H9 (cell line): ENCODE measurements at regions not wholly inside any gene's neighbourhood (a gene's known extent, or its start where the extent isn't known, plus 50 kb on each side); places are given as distances from the start of the nearest gene placed in this dataset.

Experiments used
- DNase-seq: peaks from one replicate; pipeline ENCODE4 v3.0.0-alpha.2; 2017
- H2AFZ ChIP-seq: one replicate; pipeline ENCODE4 v1.6.1; 2013; ENCODE audit warnings: mild to moderate bottlenecking, low read length, control low read depth, moderate library complexity
- H2AK5ac ChIP-seq: 2 replicates; pipeline ENCODE4 v1.6.1; 2013; ENCODE audit warnings: low read length, control low read depth, mixed read lengths; ENCODE audit not compliant: insufficient read length
- H2BK120ac ChIP-seq: one replicate; pipeline ENCODE4 v1.6.1; 2013; ENCODE audit warnings: low read depth, mild to moderate bottlenecking, low read length, control low read depth, inconsistent platforms; ENCODE audit not compliant: poor library complexity, severe bottlenecking
- H2BK12ac ChIP-seq: 2 replicates; pipeline ENCODE4 v1.6.1; 2013; ENCODE audit warnings: low read length, control low read depth, mixed read lengths, low read depth; ENCODE audit not compliant: insufficient read length
- H2BK15ac ChIP-seq: 2 replicates; pipeline ENCODE4 v1.6.1; 2013; ENCODE audit warnings: low read depth, low read length, control low read depth
- H2BK20ac ChIP-seq: one replicate; pipeline ENCODE4 v1.6.1; 2013; ENCODE audit warnings: low read depth, mild to moderate bottlenecking, low read length, control low read depth, inconsistent platforms; ENCODE audit not compliant: poor library complexity, severe bottlenecking
- H2BK5ac ChIP-seq: 2 replicates; pipeline ENCODE4 v1.6.1; 2013; ENCODE audit warnings: low read length, control low read depth, mixed read lengths; ENCODE audit not compliant: insufficient read length
- H3K14ac ChIP-seq: 2 replicates; pipeline ENCODE4 v1.6.1; 2013; ENCODE audit warnings: low read length, control low read depth; ENCODE audit not compliant: insufficient read depth
- H3K18ac ChIP-seq: 2 replicates; pipeline ENCODE4 v1.6.1; 2013; ENCODE audit warnings: low read depth, mild to moderate bottlenecking, mixed read lengths, low read length, control low read depth; ENCODE audit not compliant: insufficient read length
- H3K23ac ChIP-seq: 2 replicates; pipeline ENCODE4 v1.6.1; 2013; ENCODE audit warnings: low read length, control low read depth, mixed read lengths, low read depth; ENCODE audit not compliant: insufficient read length
- H3K23me2 ChIP-seq: 2 replicates; pipeline ENCODE4 v1.6.1; 2013; ENCODE audit warnings: low read depth, mild to moderate bottlenecking, mixed read lengths, low read length, control low read depth; ENCODE audit not compliant: insufficient read length, poor library complexity, severe bottlenecking
- H3K27ac ChIP-seq: 2 replicates; pipeline ENCODE4 v1.5.1; 2013; ENCODE audit warnings: low read length, control low read depth, mixed read lengths, low read depth; ENCODE audit not compliant: insufficient read length
- H3K27me3 ChIP-seq: 2 replicates; pipeline ENCODE4 v1.6.1; 2013; ENCODE audit warnings: low read length, control low read depth, inconsistent platforms; ENCODE audit not compliant: insufficient read depth
- H3K4ac ChIP-seq: 2 replicates; pipeline ENCODE4 v1.6.1; 2013; ENCODE audit warnings: low read depth, mild to moderate bottlenecking, control low read depth, inconsistent platforms, low read length, moderate library complexity
- H3K4me1 ChIP-seq: 2 replicates; pipeline ENCODE4 v1.6.1; 2013; ENCODE audit warnings: low read length, control low read depth, inconsistent platforms; ENCODE audit not compliant: insufficient read depth
- H3K4me2 ChIP-seq: 2 replicates; pipeline ENCODE4 v1.6.1; 2013; ENCODE audit warnings: low read length, control low read depth, mixed read lengths; ENCODE audit not compliant: insufficient read length, insufficient read depth
- H3K56ac ChIP-seq: 2 replicates; pipeline ENCODE4 v1.6.1; 2013; ENCODE audit warnings: low read depth, mild to moderate bottlenecking, mixed read lengths, low read length, control low read depth; ENCODE audit not compliant: insufficient read length
- H3K79me1 ChIP-seq: 2 replicates; pipeline ENCODE4 v1.6.1; 2013; ENCODE audit warnings: low read depth, mild to moderate bottlenecking, moderate library complexity, low read length, control low read depth, inconsistent platforms; ENCODE audit not compliant: insufficient read depth, poor library complexity, severe bottlenecking
- H3K79me2 ChIP-seq: 2 replicates; pipeline ENCODE4 v1.6.1; 2013; ENCODE audit warnings: low read length, control low read depth, inconsistent platforms; ENCODE audit not compliant: insufficient read depth
- H3K9ac ChIP-seq: 2 replicates; pipeline ENCODE4 v1.6.1; 2013; ENCODE audit warnings: low read length, control low read depth, mixed read lengths; ENCODE audit not compliant: insufficient read length; ENCODE audit errors: extremely low read depth
- H3K9me3 ChIP-seq: one replicate; pipeline ENCODE4 v1.6.1; 2013; ENCODE audit warnings: low read depth, low read length, inconsistent platforms; ENCODE audit not compliant: control insufficient read depth
- H3T11ph ChIP-seq: one replicate; pipeline ENCODE4 v1.6.1; 2013; ENCODE audit warnings: mild to moderate bottlenecking, low read length, control low read depth, inconsistent platforms
- H4K20me1 ChIP-seq: one replicate; pipeline ENCODE4 v1.6.1; 2013; ENCODE audit not compliant: control insufficient read depth, insufficient read length, insufficient read depth
- H4K5ac ChIP-seq: 2 replicates; pipeline ENCODE4 v1.6.1; 2013; ENCODE audit warnings: low read depth, mild to moderate bottlenecking, mixed read lengths, low read length, control low read depth; ENCODE audit not compliant: insufficient read length
- H4K8ac ChIP-seq: replicated peaks from 2 replicates; pipeline ENCODE4 v1.6.1; 2013; ENCODE audit warnings: low read length, control low read depth, mixed read lengths, low read depth; ENCODE audit not compliant: insufficient read length
- H4K91ac ChIP-seq: 2 replicates; pipeline ENCODE4 v1.6.1; 2013; ENCODE audit warnings: low read depth, mild to moderate bottlenecking, moderate library complexity, mixed read lengths, low read length, control low read depth; ENCODE audit not compliant: insufficient read length
- H3K27ac Mint-ChIP-seq, 3 experiments: 2 replicates in 2 of 3; 3 replicates in 1 of 3; pipeline ENCODE4 v1.8.0; 2020 to 2021; ENCODE audit warnings: mixed read lengths in 3 of 3, mild to moderate bottlenecking in 1 of 3, moderate library complexity in 1 of 3
- H3K27me3 Mint-ChIP-seq: 2 replicates; pipeline ENCODE4 v1.8.0; 2021; ENCODE audit warnings: low read depth, mild to moderate bottlenecking, moderate library complexity, mixed read lengths
- H3K36me3 Mint-ChIP-seq, 3 experiments: 2 replicates in 2 of 3; 3 replicates in 1 of 3; pipeline ENCODE4 v1.8.0; 2020 to 2021; ENCODE audit warnings: low read depth in 3 of 3, mixed read lengths in 3 of 3; ENCODE audit not compliant: insufficient read depth in 1 of 3
- H3K4me1 Mint-ChIP-seq, 2 experiments: 2 replicates each; pipeline ENCODE4 v1.8.0; 2020; ENCODE audit warnings: mixed read lengths in 2 of 2
- H3K4me3 Mint-ChIP-seq, 2 experiments: 2 replicates in 1 of 2; 3 replicates in 1 of 2; pipeline ENCODE4 v1.8.0; 2020 to 2021; ENCODE audit warnings: mild to moderate bottlenecking in 2 of 2, mixed read lengths in 2 of 2, moderate library complexity in 1 of 2
- H3K9me3 Mint-ChIP-seq, 2 experiments: 2 replicates in 1 of 2; 3 replicates in 1 of 2; pipeline ENCODE4 v1.8.0; 2020; ENCODE audit warnings: mild to moderate bottlenecking in 2 of 2, mixed read lengths in 2 of 2, moderate library complexity in 1 of 2
- CTCF ChIP-seq: fragments of 200-600 bp; sonication (generic); conservative IDR thresholded peaks from 3 replicates; pipeline ENCODE4 v1.8.0; 2021; ENCODE audit warnings: antibody characterized with exemption, mild to moderate bottlenecking
- WGBS: extraction: QIAGEN DNeasy Blood & Tissue Kit; methylation state at CpG from one replicate; pipeline ENCODE4 v1.1.7; 2013; ENCODE audit warnings: missing lambda C conversion rate, low lambda C conversion rate, mixed read lengths; ENCODE audit not compliant: insufficient read length; ENCODE audit errors: extremely low coverage; 5-methylcytosine and 5-hydroxymethylcytosine counted together

GRCh38 chr1:168894397-168894903 is 165.4 kb upstream of the DPT start:
- Histone ChIP-seq H3T11ph (no peak overlapping the region), H3K27ac (no peak overlapping the region), H3K27me3 (no peaks in the 10 kb centered on the region), H4K91ac (no peak overlapping the region), H3K18ac (no peak overlapping the region), H2BK120ac (no peak overlapping the region), H3K9ac (no peak overlapping the region), H2AK5ac (no peak overlapping the region), H4K20me1 (no peaks in the 10 kb centered on the region), H3K9me3 (no peaks in the 10 kb centered on the region), H2AFZ (no peak overlapping the region), H2BK12ac (no peak overlapping the region), H3K4me1 (no peaks in the 10 kb centered on the region), H2BK20ac (no peak overlapping the region), H3K79me2 (no peaks in the 10 kb centered on the region), H3K23me2 (no peaks in the 10 kb centered on the region), H2BK5ac (no peak overlapping the region), H3K23ac (no peak overlapping the region), H3K79me1 (no peaks in the 10 kb centered on the region), H3K4ac (no peak overlapping the region), H3K14ac (no peak overlapping the region), H3K4me2 (no peak overlapping the region), H4K5ac (no peak overlapping the region), H2BK15ac (no peak overlapping the region), H4K8ac (no peak overlapping the region), H3K56ac (no peak overlapping the region)
- Mint-ChIP-seq H3K27ac (no peak overlapping the region), H3K4me3 (no peak overlapping the region), H3K4me1 (no peaks in the 10 kb centered on the region), H3K27me3 (peaks cover 4% of the 10 kb centered on the region; the same call in 1 of the 2 replicates), H3K36me3 (no peaks in the 10 kb centered on the region), H3K9me3 (no peaks in the 10 kb centered on the region; a peak in 1 of 5 replicates)
- no CpG with 5 or more reads among the region's 4 CpGs for WGBS
- TF ChIP-seq CTCF = no peak
- no peak for DNase-seq
